B cell (primary cell): ENCODE measurements at regions not wholly inside any gene's neighbourhood (a gene's known extent, or its start where the extent isn't known, plus 50 kb on each side); places are given as distances from the start of the nearest gene placed in this dataset.

Experiments used
- ATAC-seq: fragments of 200-7000 bp; cut with Tn5 transposase; one replicate; pipeline ENCODE4 v1.10.0; 2021; ENCODE audit warnings: low read depth, mild to moderate bottlenecking, moderate number of reproducible peaks, moderate library complexity
- CTCF ChIA-PET: fragments of 350-600 bp; sonication (Branson Sonifier 250); formaldehyde crosslinking; loops from one replicate; lab custom pipeline; 2021; ENCODE audit warnings: antibody characterized with exemption, inconsistent platforms; lab: Charles Lee
- POLR2A ChIA-PET: fragments of 350-600 bp; sonication (Branson Sonifier 250); formaldehyde crosslinking; loops from one replicate; lab custom pipeline; 2021; ENCODE audit warnings: antibody characterized with exemption; lab: Charles Lee
- DNase-seq: peaks from one replicate; pipeline ENCODE4 v3.0.0; 2013
- H2AFZ ChIP-seq: 2 replicates; pipeline ENCODE4 v1.6.1; 2012; ENCODE audit warnings: mild to moderate bottlenecking, low read depth, low read length; ENCODE audit not compliant: insufficient read depth, poor library complexity, severe bottlenecking
- H3K27ac ChIP-seq, 2 donors: 1 replicate in 1 of 2; 2 replicates in 1 of 2; pipeline ENCODE4 v1.5.1; 2012 to 2013; ENCODE audit warnings: low read length in 2 of 2, mild to moderate bottlenecking in 2 of 2, moderate library complexity in 1 of 2
- H3K27me3 ChIP-seq, 4 experiments: fragments of 200-600 bp in 1 of 4; sonication (generic) in 1 of 4; replicated peaks in 1 of 4; 1 replicate in 2 of 4; 2 replicates in 2 of 4; pipeline versions ENCODE4 v1.6.1 to v1.7.0; 2013 to 2016; ENCODE audit warnings: low read length in 3 of 4, mild to moderate bottlenecking in 2 of 4, mixed read lengths in 1 of 4, moderate library complexity in 1 of 4; ENCODE audit not compliant: insufficient read depth in 4 of 4, control insufficient read depth in 3 of 4; ENCODE audit errors: control extremely low read depth in 1 of 4
- H3K36me3 ChIP-seq, 2 experiments: replicated peaks in 1 of 2; 1 replicate in 1 of 2; 2 replicates in 1 of 2; pipeline versions ENCODE4 v1.6.1 to v1.7.1; 2013; ENCODE audit warnings: low read length in 1 of 2; ENCODE audit not compliant: insufficient read depth in 2 of 2, control insufficient read depth in 1 of 2; ENCODE audit errors: control extremely low read depth in 1 of 2, extremely low read depth in 1 of 2
- H3K4me1 ChIP-seq, 2 donors: fragments of 200-600 bp in 1 of 2; sonication (generic) in 1 of 2; 1 replicate in 1 of 2; 2 replicates in 1 of 2; pipeline versions ENCODE4 v1.5.1 to v1.6.1; 2013 to 2017; ENCODE audit warnings: low read length in 2 of 2; ENCODE audit not compliant: control insufficient read depth in 2 of 2, insufficient read depth in 2 of 2
- H3K4me2 ChIP-seq: replicated peaks from 2 replicates; pipeline ENCODE3; 2012; ENCODE audit warnings: mild to moderate bottlenecking, low read depth, low read length; ENCODE audit not compliant: poor library complexity, severe bottlenecking
- H3K4me3 ChIP-seq, 5 experiments: fragments of 200-600 bp in 1 of 5; sonication (generic) in 1 of 5; 1 replicate in 3 of 5; 2 replicates in 2 of 5; pipeline versions ENCODE4 v1.5.1 to v1.7.0; 2011 to 2016; ENCODE audit warnings: low read length in 4 of 5, mild to moderate bottlenecking in 4 of 5, low read depth in 2 of 5, control low read depth in 1 of 5, moderate library complexity in 1 of 5; ENCODE audit not compliant: insufficient read depth in 1 of 5; ENCODE audit errors: control extremely low read depth in 1 of 5, extremely low read depth in 1 of 5
- H3K79me2 ChIP-seq: fragments of 200-600 bp; sonication (generic); one replicate; pipeline ENCODE4 v1.6.0; 2016; ENCODE audit warnings: low read length; ENCODE audit not compliant: control insufficient read depth, insufficient read depth
- H3K9ac ChIP-seq: fragments of 200-600 bp; sonication (generic); 2 replicates; pipeline ENCODE4 v1.6.1; 2017; ENCODE audit warnings: mild to moderate bottlenecking, low read length, moderate library complexity
- H3K9me3 ChIP-seq, 3 donors: one replicate each; pipeline versions ENCODE4 v1.6.1 to v1.7.1; 2013; ENCODE audit warnings: low read length in 2 of 3; ENCODE audit not compliant: control insufficient read depth in 2 of 3, insufficient read depth in 1 of 3; ENCODE audit errors: control extremely low read depth in 1 of 3
- H4K20me1 ChIP-seq: 2 replicates; pipeline ENCODE4 v1.6.0; 2012; ENCODE audit warnings: mild to moderate bottlenecking, low read length; ENCODE audit not compliant: insufficient read depth, control insufficient read depth, poor library complexity, severe bottlenecking
- H3K27ac Mint-ChIP-seq: one replicate; pipeline ENCODE4 v1.8.0; 2021; ENCODE audit warnings: mixed read lengths
- H3K27me3 Mint-ChIP-seq: one replicate; pipeline ENCODE4 v1.8.0; 2021; ENCODE audit warnings: mixed read lengths
- H3K4me1 Mint-ChIP-seq: one replicate; pipeline ENCODE4 v1.8.0; 2021; ENCODE audit warnings: mixed read lengths
- H3K4me3 Mint-ChIP-seq: one replicate; pipeline ENCODE4 v1.8.0; 2021; ENCODE audit warnings: mixed read lengths
- H3K9me3 Mint-ChIP-seq: one replicate; pipeline ENCODE4 v1.8.0; 2022; ENCODE audit warnings: mixed read lengths; ENCODE audit not compliant: insufficient read depth
- EZH2 ChIP-seq: IDR thresholded peaks from 2 replicates; pipeline ENCODE4 v1.6.1; 2012; ENCODE audit warnings: borderline replicate concordance, low read depth, mild to moderate bottlenecking, moderate library complexity, low read length; ENCODE audit not compliant: insufficient read depth, poor library complexity, severe bottlenecking
- intact Hi-C: fragments of 100-400 bp; cut with micrococcal nuclease; formaldehyde crosslinking; loops from one replicate; pipeline ENCODE4 v1.10.0; 2022
- TF ChIP-seq, protein P1 (sequence below): fragments of 200-600 bp; IDR thresholded peaks from one replicate; pipeline ENCODE4 v1.8.0; 2022; ENCODE audit warnings: antibody characterized with exemption, mild to moderate bottlenecking

DNA sequence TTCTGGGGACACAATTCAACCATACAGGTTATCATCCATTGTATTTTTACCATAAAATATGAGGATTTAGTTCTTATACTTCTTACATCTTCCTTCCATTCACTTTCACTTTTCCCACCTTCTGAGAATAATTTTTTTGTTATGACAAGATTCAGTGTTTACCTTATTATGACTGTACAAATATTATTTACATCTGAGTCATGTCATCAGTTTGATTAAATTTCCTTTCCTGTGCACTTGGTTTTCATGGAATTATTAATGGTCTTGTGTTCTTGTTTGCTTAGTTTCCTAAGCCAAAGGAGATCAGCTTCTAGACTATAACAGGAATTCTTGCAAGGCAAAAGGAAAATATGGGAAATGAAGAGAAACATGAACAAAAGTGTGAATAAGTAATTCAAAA is 366.5 kb downstream of the TMEM38B start:
- Histone ChIP-seq H3K4me1 (no peaks in the 10 kb centered on the region), H4K20me1 (no peaks in the 10 kb centered on the region), H3K27me3 (no peaks in the 10 kb centered on the region), H3K9me3 (peaks cover 0 to 17% (median 0%) of the 10 kb centered on the region in 3 donors), H2AFZ (no peak overlapping the region), H3K9ac (no peak overlapping the region), H3K36me3 (no peaks in the 10 kb centered on the region), H3K79me2 (no peaks in the 10 kb centered on the region), H3K4me2 (no peak overlapping the region), H3K27ac (no peak overlapping the region), H3K4me3 (no peak overlapping the region)
- H3K9me3 Mint-ChIP-seq: no peaks in the 10 kb centered on the region
- ChIA-PET CTCF (no interaction called here), POLR2A (no interaction called here)
- H3K4me1 Mint-ChIP-seq: no peaks in the 10 kb centered on the region
- H3K27ac Mint-ChIP-seq: no peak overlapping the region
- no peak for ATAC-seq
- TF ChIP-seq EZH2: no peak
- TF ChIP-seq, protein P1, sequence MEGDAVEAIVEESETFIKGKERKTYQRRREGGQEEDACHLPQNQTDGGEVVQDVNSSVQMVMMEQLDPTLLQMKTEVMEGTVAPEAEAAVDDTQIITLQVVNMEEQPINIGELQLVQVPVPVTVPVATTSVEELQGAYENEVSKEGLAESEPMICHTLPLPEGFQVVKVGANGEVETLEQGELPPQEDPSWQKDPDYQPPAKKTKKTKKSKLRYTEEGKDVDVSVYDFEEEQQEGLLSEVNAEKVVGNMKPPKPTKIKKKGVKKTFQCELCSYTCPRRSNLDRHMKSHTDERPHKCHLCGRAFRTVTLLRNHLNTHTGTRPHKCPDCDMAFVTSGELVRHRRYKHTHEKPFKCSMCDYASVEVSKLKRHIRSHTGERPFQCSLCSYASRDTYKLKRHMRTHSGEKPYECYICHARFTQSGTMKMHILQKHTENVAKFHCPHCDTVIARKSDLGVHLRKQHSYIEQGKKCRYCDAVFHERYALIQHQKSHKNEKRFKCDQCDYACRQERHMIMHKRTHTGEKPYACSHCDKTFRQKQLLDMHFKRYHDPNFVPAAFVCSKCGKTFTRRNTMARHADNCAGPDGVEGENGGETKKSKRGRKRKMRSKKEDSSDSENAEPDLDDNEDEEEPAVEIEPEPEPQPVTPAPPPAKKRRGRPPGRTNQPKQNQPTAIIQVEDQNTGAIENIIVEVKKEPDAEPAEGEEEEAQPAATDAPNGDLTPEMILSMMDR: no peak
- H3K4me3 Mint-ChIP-seq: no peak overlapping the region
- no peaks in the 10 kb centered on the region for H3K27me3 Mint-ChIP-seq
- no peak for DNase-seq
- intact Hi-C loops: no loop called here

DNA sequence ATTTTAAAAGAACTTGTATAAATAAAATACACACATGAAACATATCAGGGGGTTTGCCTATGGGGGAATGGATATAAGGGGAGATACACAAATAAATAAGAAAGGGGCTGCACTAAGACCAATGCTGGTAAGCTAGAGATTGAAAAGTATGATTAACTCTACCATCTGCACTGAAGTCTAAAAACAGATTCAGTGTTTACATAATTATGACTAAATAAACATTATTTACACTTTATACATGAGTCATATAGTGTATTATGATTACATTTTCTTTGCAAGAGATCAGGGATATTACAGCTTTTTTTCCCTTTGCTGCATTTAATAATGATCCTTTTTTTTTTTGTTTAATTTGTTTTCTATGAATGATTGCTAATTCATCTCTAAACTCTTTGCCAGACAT is 367.9 kb downstream of the TMEM38B start:
- DNase-seq (no peak), ATAC-seq (no peak)
- Histone ChIP-seq H3K27me3 (no peaks in the 10 kb centered on the region), H3K27ac (no peak overlapping the region), H3K4me1 (no peaks in the 10 kb centered on the region), H3K79me2 (no peaks in the 10 kb centered on the region), H2AFZ (no peak overlapping the region), H3K4me3 (no peak overlapping the region), H3K36me3 (no peaks in the 10 kb centered on the region), H4K20me1 (no peaks in the 10 kb centered on the region), H3K9ac (no peak overlapping the region), H3K4me2 (no peak overlapping the region), H3K9me3 (peaks cover 0 to 17% (median 0%) of the 10 kb centered on the region in 3 donors)
- TF ChIP-seq EZH2: no peak
- TF ChIP-seq, protein P1: no peak
- intact Hi-C loops: no loop called here
- H3K9me3 Mint-ChIP-seq: no peaks in the 10 kb centered on the region
- ChIA-PET POLR2A (no interaction called here), CTCF (no interaction called here)
- no peaks in the 10 kb centered on the region for H3K4me1 Mint-ChIP-seq
- H3K27ac Mint-ChIP-seq: no peak overlapping the region
- no peaks in the 10 kb centered on the region for H3K27me3 Mint-ChIP-seq
- H3K4me3 Mint-ChIP-seq: no peak overlapping the region
